K562 (cell line): ENCODE measurements at regions not wholly inside any gene's neighbourhood (a gene's known extent, or its start where the extent isn't known, plus 50 kb on each side); places are given as distances from the start of the nearest gene placed in this dataset.

Experiments
- BRD4 ChIP-seq: fragments of 200-600 bp; sonication (generic); IDR thresholded peaks from 2 replicates; pipeline ENCODE4 v1.6.1; 2017; ENCODE audit warnings: inconsistent platforms
- BRF1 ChIP-seq: IDR thresholded peaks from 3 replicates; pipeline ENCODE4 v1.6.1; 2011; ENCODE audit warnings: borderline replicate concordance, mild to moderate bottlenecking; ENCODE audit not compliant: insufficient read length; ENCODE audit errors: extremely low read depth
- CEBPB ChIP-seq: fragments of 450-650 bp; IDR thresholded peaks from 2 replicates; pipeline ENCODE4 v1.6.1; 2016; ENCODE audit warnings: missing genetic modification characterization, missing compliant biosample characterization
- E2F1 ChIP-seq: sonication (generic); formaldehyde crosslinking; IDR thresholded peaks from 2 replicates; pipeline ENCODE4 v1.8.1; 2023; ENCODE audit warnings: mild to moderate bottlenecking, missing genetic modification reagents, moderate library complexity
- E2F8 ChIP-seq: fragments of 450-650 bp; IDR thresholded peaks from 2 replicates; pipeline ENCODE4 v1.7.1; 2018; ENCODE audit warnings: mild to moderate bottlenecking, low read depth; ENCODE audit not compliant: partially characterized antibody
- EP300 ChIP-seq: IDR thresholded peaks from 2 replicates; pipeline ENCODE4 v1.6.1; 2012; ENCODE audit warnings: low read length, improper control_type of control experiment
- EZH2 ChIP-seq: IDR thresholded peaks from 2 replicates; pipeline ENCODE4 v1.6.1; 2012; ENCODE audit warnings: low read depth, mild to moderate bottlenecking, inconsistent platforms, low read length, borderline replicate concordance
- HDAC2 ChIP-seq: fragments of 450-650 bp; IDR thresholded peaks from 2 replicates; pipeline ENCODE4 v1.6.1; 2016; ENCODE audit warnings: mild to moderate bottlenecking
- IRF1 ChIP-seq: sonication (generic); formaldehyde crosslinking; IDR thresholded peaks from 2 replicates; pipeline ENCODE4 v1.8.0; 2022; ENCODE audit warnings: missing genetic modification reagents, mild to moderate bottlenecking, borderline replicate concordance
- SMARCA5 ChIP-seq: fragments of 450-650 bp; IDR thresholded peaks from 2 replicates; pipeline ENCODE4 v1.6.1; 2016
- ZFP1 ChIP-seq: fragments of 450-650 bp; formaldehyde crosslinking; IDR thresholded peaks from 2 replicates; pipeline ENCODE4 v1.4.0; 2020; ENCODE audit warnings: mild to moderate bottlenecking, mixed read lengths
- ZFP36 ChIP-seq: fragments of 150-350 bp; IDR thresholded peaks from 2 replicates; pipeline ENCODE4 v1.6.1; 2018; ENCODE audit warnings: low read length, low read depth; ENCODE audit not compliant: partially characterized antibody

- no peak for TF ChIP-seq ZFP36
- TF ChIP-seq EZH2, result no peak
- no peak for TF ChIP-seq EP300
- TF ChIP-seq CEBPB (tag), result no peak
- TF ChIP-seq E2F8, result no peak
- no peak for TF ChIP-seq ZFP1 (CRISPR knock-in tag)
- no peak for TF ChIP-seq IRF1 (CRISPR knock-in tag)
- TF ChIP-seq E2F1, result no peak
- TF ChIP-seq BRD4, result no peak
- TF ChIP-seq BRF1, result no peak
- no peak for TF ChIP-seq HDAC2
- no peak for TF ChIP-seq SMARCA5
Observed at GRCh38 chr5:125219710-125220109, 473.3 kb upstream of the ZNF608 start.
